IMR-90 (cell line): ENCODE measurements at regions not wholly inside any gene's neighbourhood (a gene's known extent, or its start where the extent isn't known, plus 50 kb on each side); places are given as distances from the start of the nearest gene placed in this dataset.

Experiments used
- ATAC-seq: fragments of 200-7000 bp; cut with Tn5 transposase; 2 replicates; pipeline ENCODE4 v1.9.1; 2020; ENCODE audit warnings: low read depth, mild to moderate bottlenecking, moderate library complexity
- BruUV-seq: library from RNA; stranded (reverse); fragments of 400-500 nt; replicated peaks from 2 replicates; lab custom pipeline; 2021; lab: Mats Ljungman, UMichigan
- CTCF ChIA-PET: fragments of 300-600 bp; formaldehyde crosslinking; extraction: SDS; loops from one replicate; lab custom pipeline; 2021; ENCODE audit warnings: antibody characterized with exemption; lab: Yijun Ruan, JAX
- POLR2A ChIA-PET: fragments of 300-600 bp; sonication (Branson Sonifier 250); formaldehyde crosslinking; loops from one replicate; lab custom pipeline; 2022; ENCODE audit warnings: antibody characterized with exemption; ENCODE audit not compliant: unreplicated experiment; lab: Charles Lee
- DNase-seq: peaks from one replicate; pipeline ENCODE4 v3.0.0; 2013
- H2AFZ ChIP-seq: replicated peaks from 2 replicates; pipeline ENCODE3; 2013; ENCODE audit warnings: low read length, mild to moderate bottlenecking; ENCODE audit not compliant: poor library complexity
- H2AK5ac ChIP-seq: 2 replicates; pipeline ENCODE4 v1.6.1; 2013; ENCODE audit warnings: low read depth, low read length, inconsistent platforms
- H2AK9ac ChIP-seq: replicated peaks from 2 replicates; pipeline ENCODE3; 2013; ENCODE audit warnings: mild to moderate bottlenecking, low read depth, low read length, moderate library complexity; ENCODE audit not compliant: poor library complexity
- H2BK120ac ChIP-seq: 2 replicates; pipeline ENCODE4 v1.6.1; 2013; ENCODE audit warnings: low read depth, low read length, inconsistent platforms
- H2BK15ac ChIP-seq: 3 replicates; pipeline ENCODE4 v1.6.1; 2013; ENCODE audit warnings: low read depth, low read length, inconsistent platforms
- H2BK20ac ChIP-seq: 2 replicates; pipeline ENCODE4 v1.6.1; 2013; ENCODE audit warnings: low read depth, mild to moderate bottlenecking, inconsistent platforms, low read length, moderate library complexity
- H2BK5ac ChIP-seq: 2 replicates; pipeline ENCODE4 v1.6.1; 2013; ENCODE audit warnings: mild to moderate bottlenecking, low read depth, low read length, inconsistent platforms; ENCODE audit not compliant: poor library complexity, severe bottlenecking
- H3K14ac ChIP-seq: replicated peaks from 2 replicates; pipeline ENCODE4 v1.6.1; 2013; ENCODE audit warnings: low read depth, low read length, inconsistent platforms
- H3K18ac ChIP-seq: 2 replicates; pipeline ENCODE4 v1.6.1; 2013; ENCODE audit warnings: low read depth, low read length, control low read depth
- H3K23ac ChIP-seq: 2 replicates; pipeline ENCODE4 v1.6.1; 2013; ENCODE audit warnings: low read depth, low read length, inconsistent platforms
- H3K27ac ChIP-seq: 2 replicates; pipeline ENCODE4 v1.5.1; 2013; ENCODE audit warnings: mild to moderate bottlenecking, control low read depth, low read length; ENCODE audit not compliant: insufficient read depth
- H3K27me3 ChIP-seq: 2 replicates; pipeline ENCODE4 v1.6.1; 2013; ENCODE audit warnings: low read length; ENCODE audit not compliant: control insufficient read depth, insufficient read depth
- H3K36me3 ChIP-seq: 2 replicates; pipeline ENCODE4 v1.6.1; 2013; ENCODE audit warnings: low read length, mixed read lengths; ENCODE audit not compliant: control insufficient read depth, insufficient read depth
- H3K4ac ChIP-seq: 2 replicates; pipeline ENCODE4 v1.6.1; 2013; ENCODE audit warnings: low read depth, low read length, inconsistent platforms
- H3K4me1 ChIP-seq: 2 replicates; pipeline ENCODE4 v1.6.1; 2013; ENCODE audit warnings: low read length, mixed read lengths; ENCODE audit not compliant: control insufficient read depth, insufficient read depth
- H3K4me2 ChIP-seq: 2 replicates; pipeline ENCODE4 v1.6.1; 2013; ENCODE audit warnings: low read depth, mild to moderate bottlenecking, control low read depth, low read length, moderate library complexity
- H3K4me3 ChIP-seq: 2 replicates; pipeline ENCODE4 v1.5.1; 2013; ENCODE audit warnings: low read depth, mild to moderate bottlenecking, control low read depth, low read length, moderate library complexity; ENCODE audit not compliant: insufficient read depth
- H3K56ac ChIP-seq: 2 replicates; pipeline ENCODE4 v1.6.1; 2013; ENCODE audit warnings: low read length, inconsistent platforms; ENCODE audit not compliant: insufficient read depth; ENCODE audit errors: extremely low read depth
- H3K79me1 ChIP-seq, 2 experiments: 2 replicates each; pipeline ENCODE4 v1.6.1; 2013; ENCODE audit warnings: low read length in 2 of 2, inconsistent platforms in 1 of 2, low read depth in 1 of 2
- H3K9ac ChIP-seq: 2 replicates; pipeline ENCODE4 v1.6.1; 2013; ENCODE audit warnings: low read depth, low read length, control low read depth
- H3K9me1 ChIP-seq: 2 replicates; pipeline ENCODE4 v1.6.1; 2013; ENCODE audit warnings: low read length, inconsistent platforms; ENCODE audit not compliant: insufficient read depth
- H3K9me3 ChIP-seq: 2 replicates; pipeline ENCODE4 v1.6.1; 2013; ENCODE audit warnings: low read length; ENCODE audit not compliant: control insufficient read depth, insufficient read depth
- H4K20me1 ChIP-seq: 2 replicates; pipeline ENCODE4 v1.6.1; 2013; ENCODE audit warnings: low read length, inconsistent platforms; ENCODE audit not compliant: insufficient read depth
- H4K5ac ChIP-seq: 2 replicates; pipeline ENCODE4 v1.6.1; 2013; ENCODE audit warnings: mild to moderate bottlenecking, low read depth, low read length, control low read depth
- H4K8ac ChIP-seq, 2 experiments: 2 replicates each; pipeline ENCODE4 v1.6.1; 2013; ENCODE audit warnings: low read depth in 2 of 2, low read length in 2 of 2, control low read depth in 1 of 2, inconsistent platforms in 1 of 2
- H4K91ac ChIP-seq: 2 replicates; pipeline ENCODE4 v1.6.1; 2013; ENCODE audit warnings: low read depth, low read length, inconsistent platforms; ENCODE audit not compliant: insufficient read depth
- BHLHE40 ChIP-seq: fragments of 150-350 bp; IDR thresholded peaks from 2 replicates; pipeline ENCODE4 v1.6.1; 2016; ENCODE audit warnings: mild to moderate bottlenecking, low read depth, low read length
- CEBPB ChIP-seq: IDR thresholded peaks from 2 replicates; pipeline ENCODE4 v1.6.1; 2012; ENCODE audit warnings: low read depth, low read length, improper control_type of control experiment
- POLR2A ChIP-seq: IDR thresholded peaks from 2 replicates; pipeline ENCODE4 v1.6.1; 2012; ENCODE audit warnings: mild to moderate bottlenecking, low read depth, low read length
- RFX5 ChIP-seq: IDR thresholded peaks from 2 replicates; pipeline ENCODE4 v1.8.0; 2012; ENCODE audit warnings: low read depth, mild to moderate bottlenecking, low read length, moderate library complexity
- USF2 ChIP-seq: fragments of 150-350 bp; IDR thresholded peaks from 2 replicates; pipeline ENCODE4 v1.6.1; 2017; ENCODE audit warnings: mild to moderate bottlenecking, antibody characterized with exemption, low read length, low read depth
- WGBS, 2 experiments: methylation state at CpG; one replicate each; pipeline versions ENCODE4 v1.1.5 to v1.1.7; 2013; ENCODE audit warnings: missing lambda C conversion rate in 2 of 2; ENCODE audit not compliant: insufficient read length in 1 of 2; ENCODE audit errors: extremely low coverage in 2 of 2; 5-methylcytosine and 5-hydroxymethylcytosine counted together
- dilution Hi-C: fragments of 300-500 bp; cut with HindIII; formaldehyde crosslinking; loops from one replicate; pipeline ENCODE4 v1.14.3; 2018; ENCODE audit warnings: low sequenced_read_pairs; ENCODE audit not compliant: unreplicated experiment
- in situ Hi-C: fragments of 300-500 bp; cut with MboI; formaldehyde crosslinking; loops from 3 replicates; pipeline ENCODE4 v1.14.3; 2019; ENCODE audit warnings: low sequenced_read_pairs, inconsistent platforms, mixed read lengths
- intact Hi-C: fragments of 100-400 bp; cut with micrococcal nuclease; formaldehyde crosslinking; loops from 2 replicates; pipeline ENCODE4 v1.10.0; 2022
- TF ChIP-seq, protein P1 (sequence below): conservative IDR thresholded peaks from 2 replicates; pipeline ENCODE4 v1.5.1; 2012; ENCODE audit warnings: mild to moderate bottlenecking, low read depth, low read length, improper control_type of control experiment

DNA sequence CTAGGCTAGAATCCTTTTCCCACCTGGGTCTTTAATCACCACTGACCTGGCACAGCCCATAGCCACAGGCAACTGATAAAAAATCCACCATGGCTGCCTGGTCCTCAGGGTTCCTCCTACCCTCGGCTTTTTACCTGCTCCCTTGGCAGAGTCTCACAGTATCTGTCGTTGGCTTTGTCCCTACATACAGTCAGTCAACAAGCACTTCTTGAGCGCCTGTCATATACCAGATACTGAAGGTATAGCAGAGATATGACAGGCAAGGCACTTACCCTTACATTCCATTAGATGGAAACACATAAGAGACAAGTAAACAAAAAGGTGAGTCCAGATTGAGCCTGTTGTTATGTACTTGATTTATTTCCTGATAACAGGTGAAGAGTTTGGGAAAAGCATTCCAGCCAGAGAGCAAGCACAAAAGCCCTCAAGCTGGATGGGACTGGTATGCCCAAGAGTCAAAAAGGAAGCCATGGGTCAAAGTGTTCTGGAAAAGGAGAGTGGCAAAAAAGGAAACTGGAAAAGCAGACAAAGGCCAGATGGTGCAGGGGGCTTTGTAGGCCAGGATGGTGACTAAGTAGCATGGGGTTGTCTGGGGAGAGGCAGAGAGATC, 247.0 kb downstream of the CHD9NB start:
- WGBS, 2 experiments = no CpG with 5 or more reads among the region's 3 CpGs
- H2BK15ac ChIP-seq = no peak overlapping the region
- H2BK20ac ChIP-seq = no peak overlapping the region
- no peak overlapping the region for H3K56ac ChIP-seq
- CTCF ChIA-PET = no interaction called here
- H4K20me1 ChIP-seq = no peaks in the 10 kb centered on the region
- H3K18ac ChIP-seq = no peak overlapping the region
- POLR2A ChIA-PET = no interaction called here
- no peak overlapping the region for H3K4me3 ChIP-seq
- TF ChIP-seq CEBPB (no peak), POLR2A (no peak), USF2 (no peak), RFX5 (no peak), BHLHE40 (no peak)
- TF ChIP-seq, protein P1, sequence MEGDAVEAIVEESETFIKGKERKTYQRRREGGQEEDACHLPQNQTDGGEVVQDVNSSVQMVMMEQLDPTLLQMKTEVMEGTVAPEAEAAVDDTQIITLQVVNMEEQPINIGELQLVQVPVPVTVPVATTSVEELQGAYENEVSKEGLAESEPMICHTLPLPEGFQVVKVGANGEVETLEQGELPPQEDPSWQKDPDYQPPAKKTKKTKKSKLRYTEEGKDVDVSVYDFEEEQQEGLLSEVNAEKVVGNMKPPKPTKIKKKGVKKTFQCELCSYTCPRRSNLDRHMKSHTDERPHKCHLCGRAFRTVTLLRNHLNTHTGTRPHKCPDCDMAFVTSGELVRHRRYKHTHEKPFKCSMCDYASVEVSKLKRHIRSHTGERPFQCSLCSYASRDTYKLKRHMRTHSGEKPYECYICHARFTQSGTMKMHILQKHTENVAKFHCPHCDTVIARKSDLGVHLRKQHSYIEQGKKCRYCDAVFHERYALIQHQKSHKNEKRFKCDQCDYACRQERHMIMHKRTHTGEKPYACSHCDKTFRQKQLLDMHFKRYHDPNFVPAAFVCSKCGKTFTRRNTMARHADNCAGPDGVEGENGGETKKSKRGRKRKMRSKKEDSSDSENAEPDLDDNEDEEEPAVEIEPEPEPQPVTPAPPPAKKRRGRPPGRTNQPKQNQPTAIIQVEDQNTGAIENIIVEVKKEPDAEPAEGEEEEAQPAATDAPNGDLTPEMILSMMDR = no peak
- no peaks in the 10 kb centered on the region for H3K9me1 ChIP-seq
- DNase-seq = no peak
- no peaks in the 10 kb centered on the region for H3K79me1 ChIP-seq
- H2AK9ac ChIP-seq = no peak overlapping the region
- no peak for ATAC-seq
- H3K9me3 ChIP-seq = peaks cover 3% of the 10 kb centered on the region; the same call in 1 of the 2 replicates
- no peak overlapping the region for H2BK5ac ChIP-seq
- intact Hi-C loops = no loop called here
- H4K5ac ChIP-seq = no peak overlapping the region
- H3K9ac ChIP-seq = no peak overlapping the region
- dilution Hi-C loops = no loop called here
- no peaks in the 10 kb centered on the region for H3K27me3 ChIP-seq
- no peak overlapping the region for H2AK5ac ChIP-seq
- H3K4ac ChIP-seq = no peak overlapping the region
- in situ Hi-C loops = no loop called here
- H2AFZ ChIP-seq = no peak overlapping the region
- no peak overlapping the region for H3K4me2 ChIP-seq
- H3K36me3 ChIP-seq = no peaks in the 10 kb centered on the region
- no TSS peak for BruUV-seq
- no peak overlapping the region for H4K91ac ChIP-seq
- H3K4me1 ChIP-seq = no peaks in the 10 kb centered on the region
- no peak overlapping the region for H3K27ac ChIP-seq
- no peak overlapping the region for H4K8ac ChIP-seq
- H3K14ac ChIP-seq = no peak overlapping the region
- H2BK120ac ChIP-seq = no peak overlapping the region
- H3K23ac ChIP-seq = no peak overlapping the region
